Activated CD8-positive, alpha-beta memory T cell treated with anti-CD3 and anti-CD28 coated beads, Interleukin-2, amount 50 U/mL, for 1 hour (primary cell): ENCODE measurements at regions not wholly inside any gene's neighbourhood (a gene's known extent, or its start where the extent isn't known, plus 50 kb on each side); places are given as distances from the start of the nearest gene placed in this dataset.

Experiments used
- DNase-seq: peaks from one replicate; pipeline ENCODE4 v3.0.0-alpha.2; 2020; ENCODE audit errors: extremely low read depth

GRCh38 chr13:104206450-104207044 is 1140.3 kb upstream of the SLC10A2 start:
- no peak for DNase-seq

- DNase-seq, result no peak
Measured at GRCh38 chr13:104204177-104204576, 1138.0 kb upstream of the SLC10A2 start.

- DNase-seq, result no peak
Measured at GRCh38 chr13:104198801-104199200, 1132.6 kb upstream of the SLC10A2 start.

- no peak for DNase-seq
Measured at GRCh38 chr13:104196611-104197010, 1130.4 kb upstream of the SLC10A2 start.

- no peak for DNase-seq
Measured at GRCh38 chr13:104181526-104182231, 1115.5 kb upstream of the SLC10A2 start.

GRCh38 chr13:104170980-104171555 is 1104.9 kb upstream of the SLC10A2 start:
- no peak for DNase-seq

GRCh38 chr13:104163866-104164630 is 1097.8 kb upstream of the SLC10A2 start:
- no peak for DNase-seq

- DNase-seq, result no peak
Measured at GRCh38 chr13:104160536-104160935, 1094.3 kb upstream of the SLC10A2 start.

GRCh38 chr13:104143760-104144416 is 1077.7 kb upstream of the SLC10A2 start:
- DNase-seq, result no peak

GRCh38 chr13:104140552-104140951 is 1074.3 kb upstream of the SLC10A2 start:
- DNase-seq, result no peak

GRCh38 chr13:104137416-104137815 is 1071.2 kb upstream of the SLC10A2 start:
- DNase-seq, result no peak

GRCh38 chr13:104132849-104133248 is 1066.6 kb upstream of the SLC10A2 start:
- no peak for DNase-seq

- no peak for DNase-seq
Measured at GRCh38 chr13:104114101-104114500, 1047.9 kb upstream of the SLC10A2 start.

- DNase-seq, result no peak
Measured at GRCh38 chr13:104111031-104111430, 1044.8 kb upstream of the SLC10A2 start.

GRCh38 chr13:104106705-104107393 is 1040.6 kb upstream of the SLC10A2 start:
- no peak for DNase-seq

GRCh38 chr13:104105418-104106355 is 1039.5 kb upstream of the SLC10A2 start:
- no peak for DNase-seq

- DNase-seq, result no peak
Measured at GRCh38 chr13:104099750-104100149, 1033.5 kb upstream of the SLC10A2 start.

- no peak for DNase-seq
Measured at GRCh38 chr13:104098421-104098820, 1032.2 kb upstream of the SLC10A2 start.

- DNase-seq, result no peak
Measured at GRCh38 chr13:104086759-104087158, 1020.5 kb upstream of the SLC10A2 start.

GRCh38 chr13:104086210-104086609 is 1020.0 kb upstream of the SLC10A2 start:
- no peak for DNase-seq
